GM18511 (cell line): ENCODE measurements at regions not wholly inside any gene's neighbourhood (a gene's known extent, or its start where the extent isn't known, plus 50 kb on each side); places are given as distances from the start of the nearest gene placed in this dataset.

Source experiments
- ATAC-seq: cut with Tn5 transposase; IDR thresholded peaks from one replicate; pipeline ENCODE4 v1.9.1; 2021; ENCODE audit warnings: mild to moderate bottlenecking, moderate library complexity; ENCODE audit not compliant: unreplicated experiment

- ATAC-seq, result no peak
Measured at GRCh38 chr15:39167164-39168058, 413.5 kb upstream of the THBS1 start.

GRCh38 chr15:39171944-39172368, 408.9 kb upstream of the THBS1 start:
- ATAC-seq, result no peak

GRCh38 chr15:39172380-39173281, 408.2 kb upstream of the THBS1 start:
- ATAC-seq, result no peak

- no peak for ATAC-seq
Measured at GRCh38 chr15:39173426-39173825, 407.5 kb upstream of the THBS1 start.

- no peak for ATAC-seq
Measured at GRCh38 chr15:39174332-39174731, 406.5 kb upstream of the THBS1 start.

- no peak for ATAC-seq
Measured at GRCh38 chr15:39176030-39176429, 404.8 kb upstream of the THBS1 start.

- no peak for ATAC-seq
Measured at GRCh38 chr15:39177561-39177960, 403.3 kb upstream of the THBS1 start.

- ATAC-seq, result no peak
Measured at GRCh38 chr15:39180030-39180429, 400.8 kb upstream of the THBS1 start.

- no peak for ATAC-seq
Measured at GRCh38 chr15:39180483-39180933, 400.4 kb upstream of the THBS1 start.

- ATAC-seq, result no peak
Measured at GRCh38 chr15:39181056-39181747, 399.7 kb upstream of the THBS1 start.

- ATAC-seq, result no peak
Measured at GRCh38 chr15:39181940-39182339, 398.9 kb upstream of the THBS1 start.

- no peak for ATAC-seq
Measured at GRCh38 chr15:39183164-39183881, 397.6 kb upstream of the THBS1 start.

- no peak for ATAC-seq
Measured at GRCh38 chr15:39184701-39185390, 396.0 kb upstream of the THBS1 start.

- ATAC-seq, result no peak
Measured at GRCh38 chr15:39188314-39188713, 392.6 kb upstream of the THBS1 start.

- ATAC-seq, result no peak
Measured at GRCh38 chr15:39188930-39189329, 391.9 kb upstream of the THBS1 start.

GRCh38 chr15:39191871-39192291, 389.0 kb upstream of the THBS1 start:
- ATAC-seq, result no peak

GRCh38 chr15:39192351-39192750, 388.5 kb upstream of the THBS1 start:
- no peak for ATAC-seq

GRCh38 chr15:39192979-39193560, 387.8 kb upstream of the THBS1 start:
- ATAC-seq, result no peak

GRCh38 chr15:39193611-39194010, 387.3 kb upstream of the THBS1 start:
- ATAC-seq, result no peak
